ENCODE measurements at regions not wholly inside any gene's neighbourhood (a gene's known extent, or its start where the extent isn't known, plus 50 kb on each side); places are given as distances from the start of the nearest gene placed in this dataset.

DNA sequence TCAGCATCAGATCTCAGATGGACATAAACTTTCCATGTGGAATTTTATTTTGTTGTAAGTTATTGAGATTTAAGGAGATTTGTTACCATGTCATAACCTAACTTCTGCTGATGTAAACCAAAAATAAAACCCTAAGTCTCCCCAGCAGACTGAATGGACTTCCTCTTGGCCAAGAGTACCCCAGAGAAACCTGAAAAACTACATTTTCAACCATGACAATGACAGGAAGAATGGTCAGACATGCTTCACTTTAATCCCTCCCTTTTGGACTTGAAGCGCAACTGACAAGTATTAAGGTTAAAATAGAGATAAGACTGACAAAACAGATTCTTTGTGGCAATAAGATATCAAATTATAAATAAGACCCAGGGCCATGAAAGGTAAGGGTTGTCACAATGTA is 579.7 kb upstream of the RAG2 start:
- H3K4me2 ChIP-seq, result no peak overlapping the region
- ChIA-PET POLR2A (no interaction called here), CTCF (no interaction called here)
- H3K4me1 ChIP-seq, result no peaks in the 10 kb centered on the region
- no peak for DNase-seq (ENCODE audit: low read depth in 1 of 2, low spot score in 1 of 2)
- no peak overlapping the region for H3K27ac ChIP-seq
- no peak for FAIRE-seq
- no peak for TF ChIP-seq MAZ (IDR thresholded peaks at IDR 0.05; ENCODE audit: borderline replicate concordance, low read depth, low read length)
- no peak for TF ChIP-seq TFCP2L1 (CRISPR knock-in tag; IDR thresholded peaks at IDR 0.05)
- TF ChIP-seq RFX5 (IDR thresholded peaks at IDR 0.05), result no peak
- TF ChIP-seq FOSL2 (IDR thresholded peaks at IDR 0.05), result no peak
- TF ChIP-seq FOSL2 (CRISPR knock-in tag; IDR thresholded peaks at IDR 0.05), result no peak
- no peak for TF ChIP-seq BHLHE40 (IDR thresholded peaks at IDR 0.05; ENCODE audit: low read depth, low read length)
- no peak for TF ChIP-seq EHF (CRISPR knock-in tag; IDR thresholded peaks at IDR 0.05)
- TF ChIP-seq, protein P1, sequence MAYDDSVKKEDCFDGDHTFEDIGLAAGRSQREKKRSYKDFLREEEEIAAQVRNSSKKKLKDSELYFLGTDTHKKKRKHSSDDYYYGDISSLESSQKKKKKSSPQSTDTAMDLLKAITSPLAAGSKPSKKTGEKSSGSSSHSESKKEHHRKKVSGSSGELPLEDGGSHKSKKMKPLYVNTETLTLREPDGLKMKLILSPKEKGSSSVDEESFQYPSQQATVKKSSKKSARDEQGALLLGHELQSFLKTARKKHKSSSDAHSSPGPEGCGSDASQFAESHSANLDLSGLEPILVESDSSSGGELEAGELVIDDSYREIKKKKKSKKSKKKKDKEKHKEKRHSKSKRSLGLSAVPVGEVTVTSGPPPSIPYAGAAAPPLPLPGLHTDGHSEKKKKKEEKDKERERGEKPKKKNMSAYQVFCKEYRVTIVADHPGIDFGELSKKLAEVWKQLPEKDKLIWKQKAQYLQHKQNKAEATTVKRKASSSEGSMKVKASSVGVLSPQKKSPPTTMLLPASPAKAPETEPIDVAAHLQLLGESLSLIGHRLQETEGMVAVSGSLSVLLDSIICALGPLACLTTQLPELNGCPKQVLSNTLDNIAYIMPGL (CRISPR knock-in tag; IDR thresholded peaks at IDR 0.05; ENCODE audit: borderline replicate concordance), result no peak
- no peak for TF ChIP-seq TP53 (CRISPR knock-in tag; IDR thresholded peaks at IDR 0.05)
- TF ChIP-seq EHMT2 (IDR thresholded peaks at IDR 0.05; ENCODE audit: low read depth), result no peak
- no peak for TF ChIP-seq SMC3 (IDR thresholded peaks at IDR 0.05)
- TF ChIP-seq ESRRA (IDR thresholded peaks at IDR 0.05; ENCODE audit: borderline replicate concordance, low read length), result no peak
- TF ChIP-seq ZNF302 (CRISPR knock-in tag; IDR thresholded peaks at IDR 0.05), result no peak
- ATAC-seq, result no peak
- 41% methylated on average over 1 of the region's 1 CpG for WGBS (ENCODE audit: missing lambda C conversion rate)
- H3K9me3 ChIP-seq, result no peaks in the 10 kb centered on the region
- no peak overlapping the region for H3K4me3 ChIP-seq

DNA sequence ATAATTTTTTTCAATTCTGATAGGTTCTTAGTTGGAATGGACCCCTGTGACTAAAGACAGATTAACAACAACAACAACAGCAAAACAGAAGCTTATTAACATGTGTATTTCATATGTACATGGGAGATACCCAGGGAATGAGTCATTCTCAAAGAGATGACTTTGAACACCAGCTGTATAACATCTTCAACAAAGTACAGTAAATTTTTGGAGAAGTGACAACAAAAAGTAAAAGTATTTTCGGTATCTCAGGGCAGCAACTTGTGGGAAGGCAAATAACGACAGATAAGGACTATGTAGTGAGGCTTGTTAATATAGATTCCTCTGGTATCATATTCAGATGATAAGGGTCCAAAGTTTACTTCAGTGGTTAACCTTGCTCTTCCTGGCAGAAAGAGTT is 573.4 kb upstream of the RAG2 start:
- no peak overlapping the region for H3K27ac ChIP-seq
- ChIA-PET POLR2A (no interaction called here), CTCF (no interaction called here)
- TF ChIP-seq SMC3 (IDR thresholded peaks at IDR 0.05), result no peak
- TF ChIP-seq POLR2A (IDR thresholded peaks at IDR 0.05; ENCODE audit: low read length), result no peak
- TF ChIP-seq CHD2 (IDR thresholded peaks at IDR 0.05; ENCODE audit: low read length, partially characterized antibody), result no peak
- TF ChIP-seq RFX5 (IDR thresholded peaks at IDR 0.05), result no peak
- TF ChIP-seq, protein P2, sequence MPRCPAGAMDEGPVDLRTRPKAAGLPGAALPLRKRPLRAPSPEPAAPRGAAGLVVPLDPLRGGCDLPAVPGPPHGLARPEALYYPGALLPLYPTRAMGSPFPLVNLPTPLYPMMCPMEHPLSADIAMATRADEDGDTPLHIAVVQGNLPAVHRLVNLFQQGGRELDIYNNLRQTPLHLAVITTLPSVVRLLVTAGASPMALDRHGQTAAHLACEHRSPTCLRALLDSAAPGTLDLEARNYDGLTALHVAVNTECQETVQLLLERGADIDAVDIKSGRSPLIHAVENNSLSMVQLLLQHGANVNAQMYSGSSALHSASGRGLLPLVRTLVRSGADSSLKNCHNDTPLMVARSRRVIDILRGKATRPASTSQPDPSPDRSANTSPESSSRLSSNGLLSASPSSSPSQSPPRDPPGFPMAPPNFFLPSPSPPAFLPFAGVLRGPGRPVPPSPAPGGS (IDR thresholded peaks at IDR 0.05), result no peak
- TF ChIP-seq ZSCAN20 (CRISPR knock-in tag; IDR thresholded peaks at IDR 0.05), result no peak
- TF ChIP-seq, protein P3, sequence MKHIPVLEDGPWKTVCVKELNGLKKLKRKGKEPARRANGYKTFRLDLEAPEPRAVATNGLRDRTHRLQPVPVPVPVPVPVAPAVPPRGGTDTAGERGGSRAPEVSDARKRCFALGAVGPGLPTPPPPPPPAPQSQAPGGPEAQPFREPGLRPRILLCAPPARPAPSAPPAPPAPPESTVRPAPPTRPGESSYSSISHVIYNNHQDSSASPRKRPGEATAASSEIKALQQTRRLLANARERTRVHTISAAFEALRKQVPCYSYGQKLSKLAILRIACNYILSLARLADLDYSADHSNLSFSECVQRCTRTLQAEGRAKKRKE (CRISPR knock-in tag; IDR thresholded peaks at IDR 0.05; ENCODE audit: low read depth), result no peak
- no peak for TF ChIP-seq POLR2AphosphoS2 (conservative IDR thresholded peaks at IDR 0.05; ENCODE audit: low read length)
- TF ChIP-seq HOXA7 (CRISPR knock-in tag; IDR thresholded peaks at IDR 0.05), result no peak
- TF ChIP-seq, protein P4, sequence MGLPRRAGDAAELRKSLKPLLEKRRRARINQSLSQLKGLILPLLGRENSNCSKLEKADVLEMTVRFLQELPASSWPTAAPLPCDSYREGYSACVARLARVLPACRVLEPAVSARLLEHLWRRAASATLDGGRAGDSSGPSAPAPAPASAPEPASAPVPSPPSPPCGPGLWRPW (IDR thresholded peaks at IDR 0.05), result no peak
- no peak for TF ChIP-seq SREBF2 (IDR thresholded peaks at IDR 0.05)
- TF ChIP-seq EHMT2 (IDR thresholded peaks at IDR 0.05; ENCODE audit: low read depth), result no peak
- TF ChIP-seq ZFP36 (IDR thresholded peaks at IDR 0.05; ENCODE audit: borderline replicate concordance, partially characterized antibody), result no peak
- no peak for TF ChIP-seq RNF2 (IDR thresholded peaks at IDR 0.05; ENCODE audit: borderline replicate concordance, low read depth)
- no peak for TF ChIP-seq HOXB5 (CRISPR knock-in tag; IDR thresholded peaks at IDR 0.05)
- TF ChIP-seq FOSL2 (IDR thresholded peaks at IDR 0.05), result no peak
- no peak for TF ChIP-seq FOSL2 (CRISPR knock-in tag; IDR thresholded peaks at IDR 0.05)
- TF ChIP-seq, protein P5, sequence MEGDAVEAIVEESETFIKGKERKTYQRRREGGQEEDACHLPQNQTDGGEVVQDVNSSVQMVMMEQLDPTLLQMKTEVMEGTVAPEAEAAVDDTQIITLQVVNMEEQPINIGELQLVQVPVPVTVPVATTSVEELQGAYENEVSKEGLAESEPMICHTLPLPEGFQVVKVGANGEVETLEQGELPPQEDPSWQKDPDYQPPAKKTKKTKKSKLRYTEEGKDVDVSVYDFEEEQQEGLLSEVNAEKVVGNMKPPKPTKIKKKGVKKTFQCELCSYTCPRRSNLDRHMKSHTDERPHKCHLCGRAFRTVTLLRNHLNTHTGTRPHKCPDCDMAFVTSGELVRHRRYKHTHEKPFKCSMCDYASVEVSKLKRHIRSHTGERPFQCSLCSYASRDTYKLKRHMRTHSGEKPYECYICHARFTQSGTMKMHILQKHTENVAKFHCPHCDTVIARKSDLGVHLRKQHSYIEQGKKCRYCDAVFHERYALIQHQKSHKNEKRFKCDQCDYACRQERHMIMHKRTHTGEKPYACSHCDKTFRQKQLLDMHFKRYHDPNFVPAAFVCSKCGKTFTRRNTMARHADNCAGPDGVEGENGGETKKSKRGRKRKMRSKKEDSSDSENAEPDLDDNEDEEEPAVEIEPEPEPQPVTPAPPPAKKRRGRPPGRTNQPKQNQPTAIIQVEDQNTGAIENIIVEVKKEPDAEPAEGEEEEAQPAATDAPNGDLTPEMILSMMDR (IDR thresholded peaks at IDR 0.05), result no peak
- TF ChIP-seq TP53 (CRISPR knock-in tag; IDR thresholded peaks at IDR 0.05), result no peak
- H3K9me3 ChIP-seq, result no peaks in the 10 kb centered on the region
- no peak for FAIRE-seq
- H3K4me2 ChIP-seq, result no peak overlapping the region
- 0% methylated on average over 2 of the region's 2 CpGs for WGBS (ENCODE audit: missing lambda C conversion rate)
- H3K4me3 ChIP-seq, result no peak overlapping the region
- no peaks in the 10 kb centered on the region for H3K4me1 ChIP-seq
- ATAC-seq, result no peak
- no peak for DNase-seq (ENCODE audit: low read depth in 1 of 2, low spot score in 1 of 2)
